DMS79 treated with DMSO at 0.1 percent for 48 hours (cell line): ENCODE measurements at regions not wholly inside any gene's neighbourhood (a gene's known extent, or its start where the extent isn't known, plus 50 kb on each side); places are given as distances from the start of the nearest gene placed in this dataset.

Source experiments
- DNase-seq: peaks from one replicate; lab custom pipeline; 2025; lab: John Stamatoyannopoulos, UW

GRCh38 chr3:117887031-117887430 lies 1147.6 kb downstream of the IGSF11 start:
- no peak for DNase-seq

- no peak for DNase-seq
Observed at GRCh38 chr3:117887901-117888300, 1146.7 kb downstream of the IGSF11 start.

GRCh38 chr3:117892431-117892841 lies 1142.2 kb downstream of the IGSF11 start:
- no peak for DNase-seq

DNA sequence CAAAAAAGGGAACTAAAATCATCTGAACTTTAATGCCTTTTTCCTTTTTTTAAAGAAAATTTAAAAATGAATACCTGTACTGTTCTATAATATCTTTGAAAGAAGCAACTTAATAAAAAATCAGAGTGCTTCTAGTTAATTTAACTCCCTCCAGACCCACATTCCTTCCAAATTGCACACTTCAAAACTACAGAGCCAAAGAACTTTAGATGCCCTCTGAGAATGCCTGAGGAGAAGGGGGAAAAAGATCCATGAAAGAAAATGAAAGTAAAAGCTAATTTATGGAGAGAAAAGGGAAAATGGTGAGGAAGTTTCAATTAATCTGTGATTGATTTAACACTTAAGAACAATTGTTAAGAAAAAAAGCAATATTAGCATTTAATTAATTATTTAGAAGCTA lies 1141.6 kb downstream of the IGSF11 start:
- DNase-seq = no peak

GRCh38 chr3:117893638-117894037 lies 1141.0 kb downstream of the IGSF11 start:
- no peak for DNase-seq

- DNase-seq = no peak
Observed at GRCh38 chr3:117898722-117899522, 1135.7 kb downstream of the IGSF11 start.

DNA sequence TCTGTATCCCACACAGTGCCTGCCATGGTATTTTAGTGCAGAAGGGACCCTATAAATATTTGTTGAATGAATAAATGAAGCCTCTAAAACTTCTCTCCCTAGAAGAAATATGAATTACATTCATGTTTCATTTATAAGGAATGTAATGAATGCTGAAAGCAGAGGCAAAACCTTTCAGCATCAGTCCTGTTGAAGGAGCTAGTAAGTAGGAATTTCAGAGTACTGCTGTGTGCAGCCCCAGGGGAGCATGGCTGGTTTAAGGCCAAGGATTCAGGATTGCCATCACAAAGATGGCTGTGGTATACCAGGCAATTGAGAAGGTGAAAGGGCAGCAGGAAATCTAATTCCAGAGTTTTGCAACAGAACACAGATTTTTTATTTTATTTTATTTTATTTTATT lies 1131.4 kb downstream of the IGSF11 start:
- DNase-seq = no peak

DNA sequence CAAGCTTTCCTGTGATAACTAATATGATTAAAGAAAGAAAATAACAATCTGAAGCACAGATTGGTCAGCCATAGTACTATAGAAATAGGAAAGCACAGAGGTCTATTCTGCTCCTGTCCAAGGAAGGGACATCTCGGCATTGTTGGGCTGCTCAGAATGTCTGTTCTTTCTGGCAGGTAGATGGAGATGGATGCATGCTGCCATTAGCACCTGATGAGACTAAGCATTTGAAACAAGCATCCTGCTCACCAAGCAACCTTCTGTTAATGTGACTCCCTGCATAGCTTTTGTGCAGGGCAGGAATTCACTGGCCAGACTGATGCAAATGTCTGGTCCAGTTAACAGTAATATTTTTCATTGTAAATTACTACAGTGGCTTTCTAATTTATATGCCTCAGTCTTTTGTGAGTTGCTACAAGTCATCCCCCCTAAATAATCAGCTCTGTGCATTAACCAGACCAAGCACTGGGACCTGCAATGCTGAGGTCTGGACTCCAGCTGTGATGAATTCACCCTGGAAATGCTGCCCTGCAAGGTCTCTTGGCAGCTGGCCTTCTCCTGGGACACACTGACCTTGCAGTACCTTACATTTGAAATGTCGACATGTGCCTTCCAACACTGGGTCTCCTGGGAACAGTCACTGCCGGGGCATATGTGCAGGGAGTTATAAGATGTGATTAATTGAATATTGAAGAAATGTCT lies 1123.7 kb downstream of the IGSF11 start:
- no peak for DNase-seq

- DNase-seq = no peak
Observed at GRCh38 chr3:117912352-117912751, 1122.3 kb downstream of the IGSF11 start.

DNA sequence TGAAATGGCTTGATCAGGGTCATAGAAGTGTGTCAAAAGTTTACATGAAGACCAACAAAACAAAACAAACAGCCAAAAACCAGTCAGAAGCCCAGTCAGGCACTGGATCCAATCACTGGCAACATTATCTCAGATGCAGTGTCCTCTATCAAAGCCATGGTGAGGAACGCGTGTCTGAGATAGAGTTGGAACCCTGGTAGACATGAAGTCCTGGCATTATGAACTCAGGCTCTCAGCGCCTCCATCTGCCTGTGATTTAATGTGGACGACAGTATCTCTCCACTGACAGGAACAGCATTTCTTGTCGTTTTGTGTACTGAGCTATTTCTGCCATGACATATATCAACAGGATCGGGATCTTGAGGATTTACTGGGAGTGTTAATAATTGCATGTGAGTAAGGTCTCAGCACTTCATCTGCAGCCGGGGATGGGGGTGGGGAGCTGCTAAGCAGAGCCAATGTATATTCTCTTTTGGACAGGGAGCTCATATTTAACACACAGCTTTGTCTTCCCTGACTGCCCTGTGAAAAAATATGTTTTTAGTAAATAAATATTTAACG lies 1120.0 kb downstream of the IGSF11 start:
- no peak for DNase-seq

DNA sequence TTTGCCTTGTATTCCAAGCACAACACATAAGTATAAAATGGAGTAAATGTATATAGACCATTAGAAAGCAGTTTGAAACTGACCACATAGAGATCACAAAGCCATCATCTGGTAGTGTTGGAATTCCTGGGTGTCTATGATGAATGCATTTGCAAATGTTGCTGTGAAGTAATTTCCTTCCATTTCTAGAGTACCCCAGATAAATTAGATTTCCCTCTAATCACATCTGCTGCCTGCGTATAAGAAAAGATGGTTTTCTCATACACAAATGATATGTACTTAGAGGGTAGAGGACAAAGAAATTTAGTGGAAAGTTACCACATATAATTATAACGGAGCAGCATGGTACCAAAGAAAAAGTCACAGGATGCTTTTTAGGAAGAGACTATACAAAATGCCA lies 1117.8 kb downstream of the IGSF11 start:
- DNase-seq = no peak

GRCh38 chr3:117919621-117920020 lies 1115.0 kb downstream of the IGSF11 start:
- no peak for DNase-seq

- peak; percentile 63 for DNase-seq
Observed at GRCh38 chr3:117920253-117920898, 1114.3 kb downstream of the IGSF11 start.

DNA sequence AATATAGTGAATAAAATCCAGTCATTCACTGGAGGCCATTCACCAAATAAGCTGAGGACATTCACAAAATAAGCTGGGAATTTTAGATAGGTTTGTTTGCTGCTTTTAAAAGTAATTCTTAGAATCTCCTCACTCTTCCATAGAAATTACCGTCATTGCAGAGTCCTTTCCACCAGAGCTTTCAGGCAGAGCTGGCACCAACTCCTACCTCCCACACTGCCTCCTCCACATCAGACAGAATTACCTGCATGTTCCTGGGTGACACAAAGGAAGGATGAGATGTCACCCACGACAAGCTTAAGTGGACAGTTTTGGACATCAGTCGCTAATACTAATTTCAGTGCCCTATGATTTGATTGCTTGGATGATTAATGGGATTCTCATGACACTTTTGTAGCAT lies 1113.2 kb downstream of the IGSF11 start:
- no peak for DNase-seq

GRCh38 chr3:117922039-117922438 lies 1112.6 kb downstream of the IGSF11 start:
- DNase-seq = peak; percentile 32

- DNase-seq = no peak
Observed at GRCh38 chr3:117926819-117927218, 1107.8 kb downstream of the IGSF11 start.

DNA sequence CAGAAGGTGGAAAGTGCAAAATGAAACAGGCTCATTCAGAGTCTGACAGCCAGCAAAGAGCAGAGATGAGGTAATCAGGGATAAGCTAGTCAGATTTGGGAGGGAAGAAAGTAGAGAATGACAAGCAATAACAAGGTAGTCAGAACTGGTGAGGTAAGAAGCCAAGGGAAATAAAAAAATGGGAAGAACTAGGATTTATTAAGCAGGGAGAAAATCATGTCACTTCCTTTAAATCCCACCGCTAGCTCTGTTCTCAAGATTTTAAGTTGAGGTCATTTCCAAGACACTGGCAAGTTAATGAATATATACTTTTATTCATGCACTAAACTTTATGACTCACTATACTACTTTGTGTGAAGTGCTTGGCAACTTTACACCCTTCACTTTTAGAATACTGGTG lies 1106.8 kb downstream of the IGSF11 start:
- no peak for DNase-seq

DNA sequence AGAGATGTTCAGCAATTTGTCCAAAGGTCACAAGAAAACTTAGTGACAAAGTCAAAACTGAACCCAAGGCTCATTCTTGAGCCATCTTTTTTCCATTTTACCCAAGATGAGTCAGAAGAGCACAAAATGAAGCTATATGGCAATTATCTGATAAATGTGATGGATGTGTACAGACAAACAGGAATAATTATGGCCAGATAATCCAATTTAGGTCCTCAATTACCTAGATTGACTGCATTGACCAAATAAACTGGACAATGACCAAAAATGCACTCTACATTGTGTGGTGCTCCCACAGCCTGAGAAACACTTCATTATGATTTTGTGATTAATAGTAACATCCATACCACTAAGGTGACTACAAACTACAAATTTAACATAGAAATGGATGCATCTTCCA lies 1105.8 kb downstream of the IGSF11 start:
- DNase-seq = no peak

- no peak for DNase-seq
Observed at GRCh38 chr3:117932441-117932840, 1102.2 kb downstream of the IGSF11 start.

GRCh38 chr3:117936159-117936558 lies 1098.5 kb downstream of the IGSF11 start:
- DNase-seq = no peak

DNA sequence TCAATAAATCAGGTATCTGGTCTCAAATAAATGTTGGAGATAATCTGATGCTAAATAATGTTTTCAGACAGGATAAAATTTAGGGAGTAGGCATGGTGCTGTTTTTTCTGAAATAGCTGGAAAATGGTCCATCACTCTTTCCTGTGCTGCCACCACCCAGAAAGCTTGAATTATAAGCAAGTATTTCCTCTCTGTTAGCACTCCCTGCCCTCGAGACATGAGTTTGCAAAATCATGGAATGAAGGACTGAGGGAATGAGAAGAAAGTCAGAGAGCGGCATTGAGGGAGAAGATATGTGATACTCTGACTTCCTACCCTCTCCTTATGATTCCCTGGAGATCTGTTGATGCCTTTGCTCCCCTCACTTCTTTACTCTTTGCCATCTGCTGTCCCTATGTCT lies 1095.7 kb downstream of the IGSF11 start:
- DNase-seq = no peak

GRCh38 chr3:117939425-117940027 lies 1095.1 kb downstream of the IGSF11 start:
- no peak for DNase-seq
